GM12873 (cell line): ENCODE measurements at regions not wholly inside any gene's neighbourhood (a gene's known extent, or its start where the extent isn't known, plus 50 kb on each side); places are given as distances from the start of the nearest gene placed in this dataset.

Source experiments
- CTCF ChIP-seq: IDR thresholded peaks from 2 replicates; pipeline ENCODE4 v1.5.1; 2012; ENCODE audit warnings: low read depth, mild to moderate bottlenecking, moderate library complexity, low read length, control low read depth; ENCODE audit not compliant: insufficient read depth; ENCODE audit errors: missing control alignments

DNA sequence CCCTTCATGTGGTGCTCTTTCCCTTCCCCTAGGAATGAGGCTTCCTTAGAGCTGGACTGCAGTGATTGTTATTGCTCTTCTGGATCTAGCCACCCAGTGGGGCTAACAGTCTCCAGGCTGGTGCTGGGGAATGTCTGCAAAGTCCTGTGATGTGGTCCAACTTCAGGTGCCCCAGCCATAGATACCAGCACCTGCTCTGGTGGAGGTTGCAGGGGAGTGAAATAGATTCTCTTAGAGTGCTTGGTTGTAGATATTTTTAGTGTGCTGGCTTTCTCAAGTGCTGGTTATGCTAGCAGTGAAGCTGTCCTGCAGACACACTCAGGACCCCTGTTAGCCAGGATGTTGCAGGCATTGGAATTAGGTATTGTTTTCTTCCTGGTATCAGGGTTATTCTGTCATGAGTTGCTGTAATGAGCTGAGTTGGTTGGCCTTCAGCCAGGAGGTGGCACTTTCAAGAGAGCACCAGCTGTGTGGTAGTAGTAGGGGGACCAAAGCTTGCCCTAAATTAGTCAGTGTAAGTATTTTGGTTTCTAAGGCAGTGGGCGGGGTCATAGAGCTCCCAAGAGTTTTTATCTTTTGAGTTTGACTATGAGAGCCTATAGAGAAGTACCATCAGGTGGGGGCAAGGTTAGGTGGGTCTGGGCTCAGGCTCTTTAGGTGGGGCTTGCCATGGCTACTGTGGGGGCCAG lies 317.5 kb upstream of the SGO1 start:
- no peak for TF ChIP-seq CTCF

DNA sequence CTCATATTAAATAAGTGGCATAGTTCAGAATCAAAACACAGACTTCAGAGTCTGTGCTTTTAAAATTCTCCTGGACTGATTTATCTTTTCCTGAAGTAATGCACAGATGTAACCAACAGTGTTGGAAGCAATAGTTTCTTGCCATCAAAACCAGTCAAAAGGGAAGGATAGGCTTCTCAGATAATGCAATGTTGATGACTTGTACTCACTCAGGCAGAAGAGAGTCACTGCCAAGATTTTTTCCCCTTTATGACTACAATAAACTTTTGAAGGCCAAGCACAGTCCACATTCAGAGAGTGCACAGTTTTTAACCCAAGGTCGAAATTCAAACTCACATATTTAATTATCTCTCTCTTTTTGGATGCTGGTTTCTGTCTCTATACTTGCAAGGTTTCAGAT lies 305.0 kb upstream of the SGO1 start:
- no peak for TF ChIP-seq CTCF

DNA sequence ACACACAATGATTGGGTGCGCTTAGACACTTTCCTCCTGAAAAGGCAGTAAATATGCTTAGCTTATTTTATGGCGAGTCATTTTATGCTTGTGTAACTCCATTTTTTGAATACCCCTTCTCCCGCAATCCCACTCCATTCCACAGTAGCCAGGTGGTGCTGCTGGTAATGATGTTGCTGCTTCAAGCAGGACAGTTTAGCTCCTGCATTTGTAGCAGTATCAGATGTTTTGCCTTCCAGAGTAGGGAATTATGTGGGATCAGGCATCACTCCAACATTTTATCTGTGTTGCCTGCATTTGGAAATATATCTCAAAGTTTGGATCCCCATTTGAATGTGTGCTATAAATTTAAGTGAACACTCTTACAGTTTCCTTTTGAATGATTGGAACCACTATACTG lies 302.1 kb upstream of the SGO1 start:
- TF ChIP-seq CTCF: no peak

- no peak for TF ChIP-seq CTCF
Observed at GRCh38 chr3:20484126-20484525, 298.1 kb upstream of the SGO1 start.

- TF ChIP-seq CTCF: no peak
Observed at GRCh38 chr3:20482350-20482749, 296.3 kb upstream of the SGO1 start.

GRCh38 chr3:20480786-20481365 lies 294.9 kb upstream of the SGO1 start:
- TF ChIP-seq CTCF: no peak

- no peak for TF ChIP-seq CTCF
Observed at GRCh38 chr3:20478436-20478835, 292.4 kb upstream of the SGO1 start.
